ENCODE measurements at regions not wholly inside any gene's neighbourhood (a gene's known extent, or its start where the extent isn't known, plus 50 kb on each side); places are given as distances from the start of the nearest gene placed in this dataset.

DNA sequence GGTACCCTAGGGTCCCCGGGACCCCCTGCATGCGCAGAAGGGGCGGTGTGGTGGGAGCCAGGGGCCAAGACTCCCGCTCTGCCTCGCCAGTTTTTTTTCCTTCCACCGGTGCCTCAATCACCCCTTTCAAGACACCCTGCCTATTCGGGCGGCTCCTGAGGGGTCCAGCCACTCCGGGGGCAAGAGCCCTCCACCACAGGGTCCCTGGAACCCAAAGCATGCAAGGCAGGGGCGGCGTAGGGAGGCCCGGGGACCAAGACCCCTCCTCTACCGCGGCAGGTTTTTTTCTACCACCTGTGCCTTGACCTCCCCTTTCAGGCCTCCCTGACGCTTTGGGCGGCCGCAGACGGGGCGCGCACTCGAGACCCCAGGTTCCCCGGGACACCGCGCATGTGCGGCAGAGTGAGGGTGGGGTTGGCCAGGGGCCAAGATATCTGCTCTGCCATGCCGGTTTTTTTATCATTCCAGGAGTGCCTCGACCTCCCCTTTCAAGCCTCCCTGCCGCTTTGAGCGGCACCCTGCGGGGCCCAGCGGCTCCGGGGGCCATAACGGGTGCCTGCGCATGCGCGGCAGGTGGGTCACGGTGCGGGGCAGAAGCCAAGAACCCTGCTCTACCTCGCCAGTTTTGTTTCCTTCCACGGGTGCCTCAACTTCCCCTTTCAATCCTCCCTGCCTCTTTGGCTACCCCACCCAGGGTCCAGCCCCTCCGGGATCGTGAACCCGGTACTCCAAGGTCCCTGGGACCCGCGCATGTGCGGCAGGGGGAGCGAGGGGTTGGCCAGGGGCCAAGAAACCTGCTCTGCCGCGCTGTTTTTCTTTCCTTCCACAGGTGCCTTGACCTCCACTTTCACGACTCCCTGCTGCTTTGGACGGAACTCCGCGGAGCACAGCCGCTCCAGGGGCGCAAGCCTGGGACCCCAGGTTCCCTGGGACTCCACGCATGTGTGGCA is 328.1 kb downstream of the ALG10 start:
- TF ChIP-seq, protein P1, sequence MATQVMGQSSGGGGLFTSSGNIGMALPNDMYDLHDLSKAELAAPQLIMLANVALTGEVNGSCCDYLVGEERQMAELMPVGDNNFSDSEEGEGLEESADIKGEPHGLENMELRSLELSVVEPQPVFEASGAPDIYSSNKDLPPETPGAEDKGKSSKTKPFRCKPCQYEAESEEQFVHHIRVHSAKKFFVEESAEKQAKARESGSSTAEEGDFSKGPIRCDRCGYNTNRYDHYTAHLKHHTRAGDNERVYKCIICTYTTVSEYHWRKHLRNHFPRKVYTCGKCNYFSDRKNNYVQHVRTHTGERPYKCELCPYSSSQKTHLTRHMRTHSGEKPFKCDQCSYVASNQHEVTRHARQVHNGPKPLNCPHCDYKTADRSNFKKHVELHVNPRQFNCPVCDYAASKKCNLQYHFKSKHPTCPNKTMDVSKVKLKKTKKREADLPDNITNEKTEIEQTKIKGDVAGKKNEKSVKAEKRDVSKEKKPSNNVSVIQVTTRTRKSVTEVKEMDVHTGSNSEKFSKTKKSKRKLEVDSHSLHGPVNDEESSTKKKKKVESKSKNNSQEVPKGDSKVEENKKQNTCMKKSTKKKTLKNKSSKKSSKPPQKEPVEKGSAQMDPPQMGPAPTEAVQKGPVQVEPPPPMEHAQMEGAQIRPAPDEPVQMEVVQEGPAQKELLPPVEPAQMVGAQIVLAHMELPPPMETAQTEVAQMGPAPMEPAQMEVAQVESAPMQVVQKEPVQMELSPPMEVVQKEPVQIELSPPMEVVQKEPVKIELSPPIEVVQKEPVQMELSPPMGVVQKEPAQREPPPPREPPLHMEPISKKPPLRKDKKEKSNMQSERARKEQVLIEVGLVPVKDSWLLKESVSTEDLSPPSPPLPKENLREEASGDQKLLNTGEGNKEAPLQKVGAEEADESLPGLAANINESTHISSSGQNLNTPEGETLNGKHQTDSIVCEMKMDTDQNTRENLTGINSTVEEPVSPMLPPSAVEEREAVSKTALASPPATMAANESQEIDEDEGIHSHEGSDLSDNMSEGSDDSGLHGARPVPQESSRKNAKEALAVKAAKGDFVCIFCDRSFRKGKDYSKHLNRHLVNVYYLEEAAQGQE (IDR thresholded peaks at IDR 0.05; ENCODE audit: low read depth, low read length), result no peak
- TF ChIP-seq PML (IDR thresholded peaks at IDR 0.05; ENCODE audit: low read length), result no peak
- TF ChIP-seq, protein P2, sequence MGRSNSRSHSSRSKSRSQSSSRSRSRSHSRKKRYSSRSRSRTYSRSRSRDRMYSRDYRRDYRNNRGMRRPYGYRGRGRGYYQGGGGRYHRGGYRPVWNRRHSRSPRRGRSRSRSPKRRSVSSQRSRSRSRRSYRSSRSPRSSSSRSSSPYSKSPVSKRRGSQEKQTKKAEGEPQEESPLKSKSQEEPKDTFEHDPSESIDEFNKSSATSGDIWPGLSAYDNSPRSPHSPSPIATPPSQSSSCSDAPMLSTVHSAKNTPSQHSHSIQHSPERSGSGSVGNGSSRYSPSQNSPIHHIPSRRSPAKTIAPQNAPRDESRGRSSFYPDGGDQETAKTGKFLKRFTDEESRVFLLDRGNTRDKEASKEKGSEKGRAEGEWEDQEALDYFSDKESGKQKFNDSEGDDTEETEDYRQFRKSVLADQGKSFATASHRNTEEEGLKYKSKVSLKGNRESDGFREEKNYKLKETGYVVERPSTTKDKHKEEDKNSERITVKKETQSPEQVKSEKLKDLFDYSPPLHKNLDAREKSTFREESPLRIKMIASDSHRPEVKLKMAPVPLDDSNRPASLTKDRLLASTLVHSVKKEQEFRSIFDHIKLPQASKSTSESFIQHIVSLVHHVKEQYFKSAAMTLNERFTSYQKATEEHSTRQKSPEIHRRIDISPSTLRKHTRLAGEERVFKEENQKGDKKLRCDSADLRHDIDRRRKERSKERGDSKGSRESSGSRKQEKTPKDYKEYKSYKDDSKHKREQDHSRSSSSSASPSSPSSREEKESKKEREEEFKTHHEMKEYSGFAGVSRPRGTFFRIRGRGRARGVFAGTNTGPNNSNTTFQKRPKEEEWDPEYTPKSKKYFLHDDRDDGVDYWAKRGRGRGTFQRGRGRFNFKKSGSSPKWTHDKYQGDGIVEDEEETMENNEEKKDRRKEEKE (IDR thresholded peaks at IDR 0.05), result no peak
- TF ChIP-seq POLR2AphosphoS5 (IDR thresholded peaks at IDR 0.05; ENCODE audit: low read length), result no peak
- TF ChIP-seq, protein P3, sequence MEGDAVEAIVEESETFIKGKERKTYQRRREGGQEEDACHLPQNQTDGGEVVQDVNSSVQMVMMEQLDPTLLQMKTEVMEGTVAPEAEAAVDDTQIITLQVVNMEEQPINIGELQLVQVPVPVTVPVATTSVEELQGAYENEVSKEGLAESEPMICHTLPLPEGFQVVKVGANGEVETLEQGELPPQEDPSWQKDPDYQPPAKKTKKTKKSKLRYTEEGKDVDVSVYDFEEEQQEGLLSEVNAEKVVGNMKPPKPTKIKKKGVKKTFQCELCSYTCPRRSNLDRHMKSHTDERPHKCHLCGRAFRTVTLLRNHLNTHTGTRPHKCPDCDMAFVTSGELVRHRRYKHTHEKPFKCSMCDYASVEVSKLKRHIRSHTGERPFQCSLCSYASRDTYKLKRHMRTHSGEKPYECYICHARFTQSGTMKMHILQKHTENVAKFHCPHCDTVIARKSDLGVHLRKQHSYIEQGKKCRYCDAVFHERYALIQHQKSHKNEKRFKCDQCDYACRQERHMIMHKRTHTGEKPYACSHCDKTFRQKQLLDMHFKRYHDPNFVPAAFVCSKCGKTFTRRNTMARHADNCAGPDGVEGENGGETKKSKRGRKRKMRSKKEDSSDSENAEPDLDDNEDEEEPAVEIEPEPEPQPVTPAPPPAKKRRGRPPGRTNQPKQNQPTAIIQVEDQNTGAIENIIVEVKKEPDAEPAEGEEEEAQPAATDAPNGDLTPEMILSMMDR (IDR thresholded peaks at IDR 0.05 in 2 of 3, conservative IDR thresholded peaks at IDR 0.05 in 1 of 3; ENCODE audit: control insufficient read depth in 2 of 3, extremely low read depth in 1 of 3, insufficient read depth in 1 of 3, low read depth in 3 of 3, low read length in 3 of 3), result no peak
- TF ChIP-seq, protein P4, sequence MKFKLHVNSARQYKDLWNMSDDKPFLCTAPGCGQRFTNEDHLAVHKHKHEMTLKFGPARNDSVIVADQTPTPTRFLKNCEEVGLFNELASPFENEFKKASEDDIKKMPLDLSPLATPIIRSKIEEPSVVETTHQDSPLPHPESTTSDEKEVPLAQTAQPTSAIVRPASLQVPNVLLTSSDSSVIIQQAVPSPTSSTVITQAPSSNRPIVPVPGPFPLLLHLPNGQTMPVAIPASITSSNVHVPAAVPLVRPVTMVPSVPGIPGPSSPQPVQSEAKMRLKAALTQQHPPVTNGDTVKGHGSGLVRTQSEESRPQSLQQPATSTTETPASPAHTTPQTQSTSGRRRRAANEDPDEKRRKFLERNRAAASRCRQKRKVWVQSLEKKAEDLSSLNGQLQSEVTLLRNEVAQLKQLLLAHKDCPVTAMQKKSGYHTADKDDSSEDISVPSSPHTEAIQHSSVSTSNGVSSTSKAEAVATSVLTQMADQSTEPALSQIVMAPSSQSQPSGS (IDR thresholded peaks at IDR 0.05; ENCODE audit: low read length), result no peak
- TF ChIP-seq TCF7 (IDR thresholded peaks at IDR 0.05; ENCODE audit: borderline replicate concordance), result no peak
- TF ChIP-seq POLR2A (IDR thresholded peaks at IDR 0.05; ENCODE audit: low read depth, low read length), result no peak
- TF ChIP-seq EZH2 (IDR thresholded peaks at IDR 0.05; ENCODE audit: borderline replicate concordance, control insufficient read depth, low read depth, low read length), result no peak
- no peak for TF ChIP-seq NR2C2 (IDR thresholded peaks at IDR 0.05; ENCODE audit: borderline replicate concordance, control insufficient read depth, insufficient read length, low read depth)
